NCI-H510A (cell line): ENCODE measurements at regions not wholly inside any gene's neighbourhood (a gene's known extent, or its start where the extent isn't known, plus 50 kb on each side); places are given as distances from the start of the nearest gene placed in this dataset.

ENCODE experiments used
- DNase-seq: peaks from one replicate; lab custom pipeline; 2025; lab: John Stamatoyannopoulos, UW

GRCh38 chr4:63049278-63049677 is 1360.0 kb downstream of the TECRL start:
- no peak for DNase-seq

GRCh38 chr4:63036159-63036866 is 1372.9 kb downstream of the TECRL start:
- no peak for DNase-seq

GRCh38 chr4:63029380-63029779 is 1379.9 kb downstream of the TECRL start:
- no peak for DNase-seq

- DNase-seq, result no peak
Observed at GRCh38 chr4:63020661-63021060, 1388.6 kb downstream of the TECRL start.

GRCh38 chr4:63017300-63017699 is 1392.0 kb downstream of the TECRL start:
- DNase-seq, result no peak

GRCh38 chr4:62970846-62971245 is 1438.4 kb downstream of the TECRL start:
- no peak for DNase-seq

- DNase-seq, result no peak
Observed at GRCh38 chr4:62960415-62960814, 1448.8 kb downstream of the TECRL start.

GRCh38 chr4:62953752-62954151 is 1455.5 kb downstream of the TECRL start:
- DNase-seq, result no peak

- no peak for DNase-seq
Observed at GRCh38 chr4:62952366-62952765, 1456.9 kb downstream of the TECRL start.

- no peak for DNase-seq
Observed at GRCh38 chr4:62948108-62948507, 1461.1 kb downstream of the TECRL start.

- DNase-seq, result no peak
Observed at GRCh38 chr4:62940229-62940628, 1469.0 kb downstream of the TECRL start.

- no peak for DNase-seq
Observed at GRCh38 chr4:62930884-62931283, 1478.4 kb downstream of the TECRL start.

GRCh38 chr4:62928483-62928882 is 1480.8 kb downstream of the TECRL start:
- DNase-seq, result no peak

- DNase-seq, result no peak
Observed at GRCh38 chr4:62927574-62927973, 1481.7 kb downstream of the TECRL start.

- no peak for DNase-seq
Observed at GRCh38 chr4:62923783-62924182, 1485.5 kb downstream of the TECRL start.

GRCh38 chr4:62917649-62918048 is 1491.6 kb downstream of the TECRL start:
- no peak for DNase-seq

GRCh38 chr4:62914758-62915157 is 1494.5 kb downstream of the TECRL start:
- DNase-seq, result no peak

GRCh38 chr4:62913065-62913464 is 1496.2 kb downstream of the TECRL start:
- no peak for DNase-seq

- peak; percentile 3 for DNase-seq
Observed at GRCh38 chr4:62912531-62912930, 1496.7 kb downstream of the TECRL start.

- no peak for DNase-seq
Observed at GRCh38 chr4:62909238-62909637, 1500.0 kb downstream of the TECRL start.

GRCh38 chr4:62901101-62901500 is 1508.1 kb downstream of the TECRL start:
- DNase-seq, result no peak

GRCh38 chr4:62899646-62900364 is 1509.4 kb downstream of the TECRL start:
- DNase-seq, result no peak

- no peak for DNase-seq
Observed at GRCh38 chr4:62898115-62898514, 1511.1 kb downstream of the TECRL start.

- no peak for DNase-seq
Observed at GRCh38 chr4:62896721-62897120, 1512.5 kb downstream of the TECRL start.
